OCI-LY3 (cell line): ENCODE measurements at regions not wholly inside any gene's neighbourhood (a gene's known extent, or its start where the extent isn't known, plus 50 kb on each side); places are given as distances from the start of the nearest gene placed in this dataset.

Experiments
- H2AFZ ChIP-seq: fragments of 200-600, 300-600 bp; shearing (Covaris generic); 2 replicates; pipeline ENCODE4 v1.6.0; 2014; ENCODE audit warnings: antibody characterized with exemption, low read depth, low read length
- H3K27ac ChIP-seq: fragments of 200-600, 300-600 bp; sonication (generic); 2 replicates; pipeline ENCODE4 v1.5.1; 2014; ENCODE audit warnings: mild to moderate bottlenecking, low read length, moderate library complexity, mixed read lengths
- H3K27me3 ChIP-seq: fragments of 200-600, 300-600 bp; sonication (generic); 2 replicates; pipeline ENCODE4 v1.6.1; 2014; ENCODE audit warnings: low read depth, low read length, mixed read lengths
- H3K36me3 ChIP-seq: fragments of 200-600, 300-600 bp; sonication (generic); replicated peaks from 2 replicates; pipeline ENCODE3; 2014; ENCODE audit warnings: low read depth, low read length, mixed read lengths
- H3K4me1 ChIP-seq: fragments of 300-600, 200-600 bp; sonication (generic); 2 replicates; pipeline ENCODE4 v1.6.1; 2014; ENCODE audit warnings: low read length, mixed read lengths
- H3K4me2 ChIP-seq: fragments of 200-600, 300-600 bp; sonication (generic); 2 replicates; pipeline ENCODE4 v1.6.1; 2014; ENCODE audit warnings: low read length, mixed read lengths
- H3K4me3 ChIP-seq: fragments of 300-600, 200-600 bp; sonication (generic); 2 replicates; pipeline ENCODE4 v1.5.1; 2014; ENCODE audit warnings: antibody characterized with exemption, mild to moderate bottlenecking, low read length, moderate library complexity
- H3K79me2 ChIP-seq: fragments of 300-600, 200-600 bp; shearing (Covaris generic); 2 replicates; pipeline ENCODE4 v1.6.1; 2014; ENCODE audit warnings: mild to moderate bottlenecking, low read length, mixed read lengths
- H3K9ac ChIP-seq: fragments of 300-600, 200-600 bp; shearing (Covaris generic); 2 replicates; pipeline ENCODE4 v1.6.0; 2014; ENCODE audit warnings: mild to moderate bottlenecking, low read length, moderate library complexity
- H3K9me3 ChIP-seq: fragments of 200-600, 300-600 bp; shearing (Covaris generic); 2 replicates; pipeline ENCODE4 v1.6.1; 2014; ENCODE audit warnings: low read length, mixed read lengths; ENCODE audit not compliant: insufficient read depth
- H4K20me1 ChIP-seq: fragments of 200-600, 300-600 bp; sonication (generic); 2 replicates; pipeline ENCODE4 v1.6.1; 2016; ENCODE audit warnings: low read length, mixed read lengths; ENCODE audit not compliant: insufficient read depth
- EZH2phosphoT487 ChIP-seq: fragments of 200-600 bp; shearing (Covaris generic); IDR thresholded peaks from 2 replicates; pipeline ENCODE4 v1.6.1; 2018; ENCODE audit warnings: antibody characterized with exemption, mixed run types, low read depth
- TF ChIP-seq, protein P1 (sequence below): fragments of 200-600, 300-600 bp; sonication (generic); IDR thresholded peaks from 2 replicates; pipeline ENCODE4 v1.5.1; 2014; ENCODE audit warnings: antibody characterized with exemption, low read length, low read depth

DNA sequence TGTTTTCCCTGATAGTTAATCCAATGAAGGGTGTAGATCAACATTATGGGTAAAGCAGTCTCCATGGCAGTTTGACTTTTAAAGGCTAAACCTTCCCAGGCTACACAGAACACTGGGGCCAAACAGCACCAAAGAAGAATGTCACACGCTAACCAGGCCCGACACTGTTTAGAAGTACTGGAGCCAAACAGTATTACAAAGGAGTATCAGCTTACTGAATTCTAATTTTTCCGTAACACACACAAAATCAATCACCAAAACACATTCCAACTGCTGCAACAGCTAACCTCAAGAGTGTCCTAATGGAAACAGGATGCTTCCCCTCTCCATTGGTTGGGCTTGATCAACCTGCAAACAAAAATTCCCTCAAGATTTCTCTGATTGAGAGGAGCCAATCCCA lies 783.5 kb downstream of the PCDH18 start:
- TF ChIP-seq, protein P1, sequence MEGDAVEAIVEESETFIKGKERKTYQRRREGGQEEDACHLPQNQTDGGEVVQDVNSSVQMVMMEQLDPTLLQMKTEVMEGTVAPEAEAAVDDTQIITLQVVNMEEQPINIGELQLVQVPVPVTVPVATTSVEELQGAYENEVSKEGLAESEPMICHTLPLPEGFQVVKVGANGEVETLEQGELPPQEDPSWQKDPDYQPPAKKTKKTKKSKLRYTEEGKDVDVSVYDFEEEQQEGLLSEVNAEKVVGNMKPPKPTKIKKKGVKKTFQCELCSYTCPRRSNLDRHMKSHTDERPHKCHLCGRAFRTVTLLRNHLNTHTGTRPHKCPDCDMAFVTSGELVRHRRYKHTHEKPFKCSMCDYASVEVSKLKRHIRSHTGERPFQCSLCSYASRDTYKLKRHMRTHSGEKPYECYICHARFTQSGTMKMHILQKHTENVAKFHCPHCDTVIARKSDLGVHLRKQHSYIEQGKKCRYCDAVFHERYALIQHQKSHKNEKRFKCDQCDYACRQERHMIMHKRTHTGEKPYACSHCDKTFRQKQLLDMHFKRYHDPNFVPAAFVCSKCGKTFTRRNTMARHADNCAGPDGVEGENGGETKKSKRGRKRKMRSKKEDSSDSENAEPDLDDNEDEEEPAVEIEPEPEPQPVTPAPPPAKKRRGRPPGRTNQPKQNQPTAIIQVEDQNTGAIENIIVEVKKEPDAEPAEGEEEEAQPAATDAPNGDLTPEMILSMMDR: no peak
- no peak for TF ChIP-seq EZH2phosphoT487
- Histone ChIP-seq H3K4me3 (no peak overlapping the region), H4K20me1 (no peaks in the 10 kb centered on the region), H3K9ac (no peak overlapping the region), H3K79me2 (no peaks in the 10 kb centered on the region), H3K9me3 (peaks cover 11% of the 10 kb centered on the region), H3K27ac (no peak overlapping the region), H2AFZ (peak overlapping the region; percentile 31; the same call in 1 of the 2 replicates), H3K4me2 (no peak overlapping the region), H3K36me3 (no peaks in the 10 kb centered on the region), H3K27me3 (no peaks in the 10 kb centered on the region), H3K4me1 (no peaks in the 10 kb centered on the region; the same call in 1 of the 2 replicates)

DNA sequence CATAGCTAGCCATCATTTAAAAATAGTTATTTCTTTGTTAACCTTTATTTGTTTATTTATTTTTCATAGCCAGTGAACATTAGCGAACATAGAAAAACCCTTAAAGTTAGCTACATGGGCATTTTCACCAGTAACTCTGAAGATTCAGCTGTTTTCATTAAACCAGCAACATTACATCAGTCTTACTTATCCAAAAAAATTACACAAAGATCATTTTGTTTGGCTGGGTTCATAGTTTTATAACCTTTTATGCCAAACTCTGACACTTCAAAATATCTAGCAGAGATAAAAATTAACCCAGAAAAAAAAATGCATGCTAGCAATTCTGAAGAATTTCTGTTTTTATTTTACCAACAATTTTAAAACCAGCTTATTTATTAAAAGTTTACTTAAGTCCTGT lies 784.1 kb downstream of the PCDH18 start:
- Histone ChIP-seq H3K9ac (no peak overlapping the region), H4K20me1 (no peaks in the 10 kb centered on the region), H3K4me2 (no peak overlapping the region), H3K9me3 (peaks cover 16% of the 10 kb centered on the region), H3K4me1 (no peaks in the 10 kb centered on the region; the same call in 1 of the 2 replicates), H3K79me2 (no peaks in the 10 kb centered on the region), H3K4me3 (no peak overlapping the region), H2AFZ (no peak overlapping the region), H3K27ac (no peak overlapping the region), H3K36me3 (peaks cover 5% of the 10 kb centered on the region), H3K27me3 (no peaks in the 10 kb centered on the region)
- TF ChIP-seq, protein P1: no peak

DNA sequence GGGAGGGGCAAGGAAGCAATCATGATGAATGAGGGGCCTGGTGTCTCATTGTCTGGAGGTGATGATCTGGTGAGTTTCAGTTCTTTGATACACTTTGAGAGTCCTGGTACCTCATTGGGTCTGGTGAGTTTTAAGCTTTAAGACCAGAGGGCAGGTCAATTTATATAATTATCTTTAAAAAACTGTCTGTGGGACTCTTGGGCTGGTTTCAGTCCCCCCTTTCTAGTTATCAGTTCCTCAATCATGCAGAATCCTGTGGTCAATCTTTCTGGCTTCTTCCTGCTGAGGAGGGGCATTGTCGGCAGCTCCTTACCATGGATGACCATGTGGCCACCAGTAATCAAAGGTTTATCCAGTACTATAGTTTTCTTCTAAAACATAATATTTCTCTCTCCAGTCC lies 789.1 kb downstream of the PCDH18 start:
- no peak overlapping the region for H2AFZ ChIP-seq
- peaks cover 5% of the 10 kb centered on the region for H3K36me3 ChIP-seq
- no peaks in the 10 kb centered on the region for H3K4me1 ChIP-seq
- H3K27me3 ChIP-seq: no peaks in the 10 kb centered on the region
- no peaks in the 10 kb centered on the region for H4K20me1 ChIP-seq
- H3K27ac ChIP-seq: no peak overlapping the region
- no peaks in the 10 kb centered on the region for H3K79me2 ChIP-seq
- TF ChIP-seq, protein P1: no peak
- no peak overlapping the region for H3K4me3 ChIP-seq
- peaks cover 19% of the 10 kb centered on the region; the same call in 1 of the 2 replicates for H3K9me3 ChIP-seq
- no peak overlapping the region for H3K9ac ChIP-seq
- H3K4me2 ChIP-seq: no peak overlapping the region

DNA sequence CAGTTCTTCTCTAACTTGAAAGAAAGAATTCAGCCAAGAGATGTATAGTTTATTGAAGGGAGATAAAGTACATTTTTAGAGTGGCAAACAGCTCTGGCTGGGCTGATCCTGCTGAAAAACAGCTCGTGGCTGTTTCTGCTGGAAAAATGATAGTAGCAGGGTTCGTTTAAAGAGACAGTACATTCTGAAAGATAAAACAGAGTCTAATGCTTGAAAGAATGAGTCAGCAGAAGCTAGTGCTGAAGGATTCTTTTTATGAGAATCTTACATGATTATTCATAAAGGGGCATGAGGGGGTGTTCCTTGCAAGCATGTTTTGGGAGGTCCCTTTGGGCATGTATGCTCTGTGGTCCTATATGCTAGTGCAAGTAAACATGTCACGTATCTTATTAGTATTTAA lies 790.0 kb downstream of the PCDH18 start:
- Histone ChIP-seq H3K4me3 (no peak overlapping the region), H3K4me1 (no peaks in the 10 kb centered on the region), H3K79me2 (no peaks in the 10 kb centered on the region), H3K27me3 (no peaks in the 10 kb centered on the region), H3K9me3 (peaks cover 19% of the 10 kb centered on the region; the same call in 1 of the 2 replicates), H3K36me3 (peaks cover 5% of the 10 kb centered on the region), H2AFZ (0 out of 2 replicates have a peak overlapping the region, but pooled peaks have one; percentile 27), H4K20me1 (no peaks in the 10 kb centered on the region), H3K27ac (no peak overlapping the region), H3K9ac (no peak overlapping the region), H3K4me2 (no peak overlapping the region)
- no peak for TF ChIP-seq EZH2phosphoT487
- TF ChIP-seq, protein P1: no peak
